ENCODE measurements at regions not wholly inside any gene's neighbourhood (a gene's known extent, or its start where the extent isn't known, plus 50 kb on each side); places are given as distances from the start of the nearest gene placed in this dataset.

DNA sequence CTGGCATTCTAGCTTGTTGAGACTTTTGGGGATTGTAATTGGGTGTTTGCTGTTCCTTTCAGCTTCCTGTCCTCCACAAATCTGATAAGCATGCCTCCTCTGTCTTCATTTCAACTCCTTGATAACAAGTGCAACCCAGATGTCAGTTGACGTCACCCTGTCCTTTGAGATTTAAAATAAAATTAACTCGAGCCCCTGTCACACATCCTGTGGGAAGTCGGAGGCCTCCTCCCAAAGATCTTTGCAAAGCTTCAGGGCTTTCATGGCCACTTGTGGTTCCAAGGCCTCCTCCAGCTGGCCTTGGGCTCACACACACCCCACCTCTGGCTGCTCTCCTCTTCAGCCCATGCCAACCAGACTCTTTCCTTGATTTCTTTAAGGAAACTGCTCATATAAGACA, 69.9 kb upstream of the ITGA6 start:
- Histone ChIP-seq H2BK5ac (ENCODE audit: low read depth, low read length) (no peak overlapping the region), H3K79me1 (ENCODE audit: low read depth, low read length) (no peaks in the 10 kb centered on the region), H2AK5ac (ENCODE audit: low read depth, low read length) (no peak overlapping the region), H3K27ac (ENCODE audit: low read depth, low read length) (no peak overlapping the region), H3K9ac (replicated peaks in 1 of 4; ENCODE audit: extremely low read depth in 1 of 4, low read depth in 3 of 4, low read length in 3 of 4) (no peak overlapping the region), H3K79me2 (ENCODE audit: control insufficient read depth in 1 of 2, insufficient read depth in 2 of 2, low read length in 2 of 2) (no peaks in the 10 kb centered on the region), H4K91ac (replicated peaks; ENCODE audit: insufficient read length, low read length) (no peak overlapping the region), H2BK20ac (ENCODE audit: low read length) (no peak overlapping the region), H3K9me3 (ENCODE audit: insufficient read depth in 2 of 2, low read depth in 1 of 2, low read length in 1 of 2) (no peaks in the 10 kb centered on the region), H2AFZ (ENCODE audit: low read length) (no peak overlapping the region; the same call in 1 of the 2 replicates), H2BK120ac (replicated peaks; ENCODE audit: low read depth, low read length) (no peak overlapping the region), H3K27me3 (replicated peaks in 1 of 4; ENCODE audit: control insufficient read depth in 3 of 4, extremely low read depth in 1 of 4, insufficient read depth in 3 of 4, low read length in 3 of 4) (no peaks in the 10 kb centered on the region), H3K18ac (ENCODE audit: extremely low read depth, low read length) (no peak overlapping the region), H4K20me1 (replicated peaks in 1 of 2; ENCODE audit: control insufficient read depth in 1 of 2, insufficient read depth in 2 of 2, low read length in 2 of 2) (no peaks in the 10 kb centered on the region), H3K4me1 (replicated peaks in 1 of 4; ENCODE audit: control insufficient read depth in 3 of 4, insufficient read depth in 4 of 4, low read length in 3 of 4) (no peaks in the 10 kb centered on the region), H3K4ac (replicated peaks; ENCODE audit: insufficient read length, low read depth, low read length) (no peak overlapping the region), H3K23me2 (ENCODE audit: low read depth, low read length) (no peaks in the 10 kb centered on the region), H2BK12ac (ENCODE audit: low read depth, low read length) (no peak overlapping the region), H2BK15ac (ENCODE audit: low read length) (no peak overlapping the region), H3K23ac (ENCODE audit: insufficient read length) (no peak overlapping the region), H3K14ac (ENCODE audit: insufficient read length) (no peak overlapping the region), H3K56ac (replicated peaks; ENCODE audit: insufficient read length, low read depth, low read length) (no peak overlapping the region), H3K36me3 (ENCODE audit: control insufficient read depth in 2 of 4, insufficient read depth in 4 of 4, low read length in 3 of 4) (no peaks in the 10 kb centered on the region), H4K8ac (ENCODE audit: extremely low read depth, insufficient read depth, low read length) (no peak overlapping the region), H3K4me3 (ENCODE audit: extremely low read depth in 1 of 4, insufficient read depth in 2 of 4, low read depth in 3 of 4, low read length in 4 of 4) (no peak overlapping the region), H4K5ac (ENCODE audit: insufficient read length, low read depth, low read length) (no peak overlapping the region), H3K4me2 (ENCODE audit: insufficient read depth in 1 of 2, low read depth in 2 of 2, low read length in 2 of 2) (no peak overlapping the region)
- DNase-seq (ENCODE audit: low read depth in 1 of 2, low spot score in 2 of 2) (no peak), FAIRE-seq (no peak)
- POLR2A ChIA-PET (ENCODE audit: partially characterized antibody) = no interaction called here
- CTCF ChIA-PET (ENCODE audit: partially characterized antibody) = interaction anchor here (0.9 to 1.6 kb wide), 2 partner anchors 8 to 103 kb away, joined by 3 to 4 read pairs; no protein-coding TSS in a partner anchor
- TF ChIP-seq CTBP2 (IDR thresholded peaks at IDR 0.05; ENCODE audit: borderline replicate concordance, insufficient read depth, insufficient read length, low read length) (no peak), SUZ12 (IDR thresholded peaks at IDR 0.05; ENCODE audit: low read length) (no peak), BRCA1 (IDR thresholded peaks at IDR 0.05; ENCODE audit: low read depth, low read length) (no peak), RBBP5 (IDR thresholded peaks at IDR 0.05; ENCODE audit: borderline replicate concordance, low read depth, low read length) (no peak)
- WGBS, 2 experiments (ENCODE audit: extremely low coverage in 1 of 2, insufficient coverage in 1 of 2, insufficient read length in 1 of 2, insufficient replicate concordance in 2 of 2, low coverage in 1 of 2, low lambda C conversion rate in 2 of 2, missing lambda C conversion rate in 1 of 2) = 83% methylated on average over 3 of the region's 3 CpGs; no CpG with 5 or more reads in 1 of the 2 experiments
